HFFc6 (cell line): ENCODE measurements at regions not wholly inside any gene's neighbourhood (a gene's known extent, or its start where the extent isn't known, plus 50 kb on each side); places are given as distances from the start of the nearest gene placed in this dataset.

Experiments used
- DNase-seq: peaks from one replicate; pipeline ENCODE4 v3.0.0-alpha.2; 2018
- H3K27ac Mint-ChIP-seq: 2 replicates; pipeline ENCODE4 v1.8.0; 2020; ENCODE audit warnings: mild to moderate bottlenecking, mixed read lengths
- H3K27me3 Mint-ChIP-seq: 2 replicates; pipeline ENCODE4 v1.8.0; 2021; ENCODE audit warnings: mild to moderate bottlenecking, moderate library complexity, mixed read lengths; ENCODE audit not compliant: insufficient read depth
- H3K36me3 Mint-ChIP-seq: 2 replicates; pipeline ENCODE4 v1.8.0; 2021; ENCODE audit warnings: low read depth, mixed read lengths
- H3K4me1 Mint-ChIP-seq: 2 replicates; pipeline ENCODE4 v1.8.0; 2020; ENCODE audit warnings: low read depth, mixed read lengths
- H3K4me3 Mint-ChIP-seq: 2 replicates; pipeline ENCODE4 v1.8.0; 2020; ENCODE audit warnings: mild to moderate bottlenecking, moderate library complexity, mixed read lengths
- H3K9me3 Mint-ChIP-seq: 2 replicates; pipeline ENCODE4 v1.8.0; 2020; ENCODE audit warnings: mild to moderate bottlenecking, mixed read lengths
- TF ChIP-seq, protein P1 (sequence below): fragments of 200-600 bp; sonication (generic); IDR thresholded peaks from 2 replicates; pipeline ENCODE4 v1.5.0; 2021; ENCODE audit warnings: antibody characterized with exemption, mild to moderate bottlenecking

GRCh38 chr2:204207866-204208265 is 271.3 kb downstream of the ICOS start:
- no peaks in the 10 kb centered on the region for H3K36me3 Mint-ChIP-seq
- no peak for DNase-seq
- no peak overlapping the region for H3K4me3 Mint-ChIP-seq
- TF ChIP-seq, protein P1, sequence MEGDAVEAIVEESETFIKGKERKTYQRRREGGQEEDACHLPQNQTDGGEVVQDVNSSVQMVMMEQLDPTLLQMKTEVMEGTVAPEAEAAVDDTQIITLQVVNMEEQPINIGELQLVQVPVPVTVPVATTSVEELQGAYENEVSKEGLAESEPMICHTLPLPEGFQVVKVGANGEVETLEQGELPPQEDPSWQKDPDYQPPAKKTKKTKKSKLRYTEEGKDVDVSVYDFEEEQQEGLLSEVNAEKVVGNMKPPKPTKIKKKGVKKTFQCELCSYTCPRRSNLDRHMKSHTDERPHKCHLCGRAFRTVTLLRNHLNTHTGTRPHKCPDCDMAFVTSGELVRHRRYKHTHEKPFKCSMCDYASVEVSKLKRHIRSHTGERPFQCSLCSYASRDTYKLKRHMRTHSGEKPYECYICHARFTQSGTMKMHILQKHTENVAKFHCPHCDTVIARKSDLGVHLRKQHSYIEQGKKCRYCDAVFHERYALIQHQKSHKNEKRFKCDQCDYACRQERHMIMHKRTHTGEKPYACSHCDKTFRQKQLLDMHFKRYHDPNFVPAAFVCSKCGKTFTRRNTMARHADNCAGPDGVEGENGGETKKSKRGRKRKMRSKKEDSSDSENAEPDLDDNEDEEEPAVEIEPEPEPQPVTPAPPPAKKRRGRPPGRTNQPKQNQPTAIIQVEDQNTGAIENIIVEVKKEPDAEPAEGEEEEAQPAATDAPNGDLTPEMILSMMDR: no peak
- H3K9me3 Mint-ChIP-seq: no peaks in the 10 kb centered on the region
- no peaks in the 10 kb centered on the region for H3K4me1 Mint-ChIP-seq
- no peak overlapping the region for H3K27ac Mint-ChIP-seq
- peaks cover 5% of the 10 kb centered on the region; the same call in 1 of the 2 replicates for H3K27me3 Mint-ChIP-seq

DNA sequence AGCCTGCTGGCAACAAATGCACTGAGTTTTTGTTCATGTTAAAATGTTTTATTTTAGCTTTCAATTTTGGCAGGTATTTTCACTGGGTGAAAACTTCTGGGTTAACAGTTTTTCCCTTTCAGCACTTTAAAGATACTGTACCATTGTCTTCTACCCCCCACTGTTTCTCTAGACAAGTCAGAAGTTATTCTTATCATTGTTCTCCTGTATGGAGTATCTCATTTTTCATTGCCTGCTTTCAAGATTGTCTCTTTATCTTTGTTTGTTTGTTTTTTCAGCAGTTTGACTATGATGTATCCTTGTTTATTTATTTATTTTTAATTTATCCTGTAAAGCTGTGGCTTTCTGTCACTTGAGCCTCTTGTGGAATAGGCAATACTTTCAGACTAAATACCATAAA is 277.0 kb downstream of the ICOS start:
- no peak overlapping the region for H3K4me3 Mint-ChIP-seq
- TF ChIP-seq, protein P1: no peak
- peaks cover 6% of the 10 kb centered on the region; the same call in 1 of the 2 replicates for H3K9me3 Mint-ChIP-seq
- no peak overlapping the region for H3K27ac Mint-ChIP-seq
- no peak for DNase-seq
- peaks cover 2% of the 10 kb centered on the region; the same call in 1 of the 2 replicates for H3K27me3 Mint-ChIP-seq
- no peaks in the 10 kb centered on the region for H3K36me3 Mint-ChIP-seq
- no peaks in the 10 kb centered on the region for H3K4me1 Mint-ChIP-seq

- Mint-ChIP-seq H3K36me3 (no peaks in the 10 kb centered on the region), H3K27ac (no peak overlapping the region), H3K4me1 (no peaks in the 10 kb centered on the region), H3K9me3 (peaks cover 6% of the 10 kb centered on the region; the same call in 1 of the 2 replicates), H3K27me3 (peaks cover 7% of the 10 kb centered on the region), H3K4me3 (no peak overlapping the region)
- no peak for DNase-seq
- TF ChIP-seq, protein P1: no peak
Measured at GRCh38 chr2:204218040-204218439, 281.5 kb downstream of the ICOS start.

DNA sequence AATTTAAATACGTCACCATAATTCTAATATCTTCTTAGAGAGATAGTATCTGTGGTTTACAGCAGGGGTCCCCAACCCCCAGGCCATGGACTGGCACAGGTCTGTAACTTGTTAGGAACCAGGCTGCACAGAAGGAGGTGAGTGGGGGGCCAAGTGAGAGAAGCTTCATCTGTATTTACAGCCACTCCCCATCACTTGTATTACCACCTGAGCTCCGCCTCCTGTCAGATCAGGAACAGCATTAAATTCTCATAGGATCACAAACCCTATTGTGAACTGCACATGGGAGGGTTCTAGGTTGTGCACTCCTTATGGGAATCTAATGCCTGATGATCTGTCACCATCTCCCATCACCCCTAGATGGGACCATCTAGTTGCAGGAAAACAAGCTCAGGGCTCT is 282.6 kb downstream of the ICOS start:
- Mint-ChIP-seq H3K4me3 (no peak overlapping the region), H3K27me3 (peaks cover 8% of the 10 kb centered on the region)

DNA sequence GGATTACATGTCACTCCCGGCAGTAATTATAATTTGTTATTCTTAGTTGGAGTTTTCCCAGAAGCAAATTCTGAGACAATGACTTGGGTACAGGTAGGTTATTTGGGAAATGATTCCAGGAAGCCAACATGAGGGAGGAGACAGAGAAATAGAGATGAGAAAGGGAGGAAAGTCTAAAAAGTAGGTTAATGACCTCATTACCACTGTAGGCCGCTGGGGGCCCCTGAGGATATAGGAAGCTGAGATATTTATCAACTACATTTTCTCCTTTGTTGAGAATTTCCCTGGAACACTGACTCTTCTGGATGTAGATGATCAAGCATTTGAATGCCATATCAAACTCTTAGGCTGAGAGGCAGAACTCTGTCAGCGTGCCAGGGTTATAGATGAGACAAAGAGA is 284.3 kb downstream of the ICOS start:
- no peak overlapping the region for H3K27ac Mint-ChIP-seq
- TF ChIP-seq, protein P1: 0 out of 2 replicates have a peak, but pooled peaks have one; percentile 17
- no peaks in the 10 kb centered on the region for H3K36me3 Mint-ChIP-seq
- H3K4me1 Mint-ChIP-seq: no peaks in the 10 kb centered on the region
- peaks cover 11% of the 10 kb centered on the region for H3K27me3 Mint-ChIP-seq
- no peak for DNase-seq
- no peaks in the 10 kb centered on the region for H3K9me3 Mint-ChIP-seq
- H3K4me3 Mint-ChIP-seq: no peak overlapping the region

More for the DNA sequence above, 282.6 kb downstream of the ICOS start:
- Mint-ChIP-seq H3K9me3 (peaks cover 5% of the 10 kb centered on the region; the same call in 1 of the 2 replicates), H3K4me1 (no peaks in the 10 kb centered on the region), H3K27ac (no peak overlapping the region), H3K36me3 (no peaks in the 10 kb centered on the region)
- DNase-seq: no peak
- TF ChIP-seq, protein P1: no peak

GRCh38 chr2:204223046-204223445 is 286.5 kb downstream of the ICOS start:
- TF ChIP-seq, protein P1: no peak
- H3K36me3 Mint-ChIP-seq: no peaks in the 10 kb centered on the region
- H3K27me3 Mint-ChIP-seq: peaks cover 15% of the 10 kb centered on the region
- no peak overlapping the region for H3K4me3 Mint-ChIP-seq
- no peak overlapping the region for H3K27ac Mint-ChIP-seq
- no peak for DNase-seq
- H3K9me3 Mint-ChIP-seq: no peaks in the 10 kb centered on the region
- H3K4me1 Mint-ChIP-seq: no peaks in the 10 kb centered on the region
